GM13977 (cell line): ENCODE measurements at regions not wholly inside any gene's neighbourhood (a gene's known extent, or its start where the extent isn't known, plus 50 kb on each side); places are given as distances from the start of the nearest gene placed in this dataset.

Experiments used
- DNase-seq: peaks from one replicate; pipeline ENCODE4 v3.0.0; 2012; ENCODE audit warnings: low spot score
- CTCF ChIP-seq: IDR thresholded peaks from 2 replicates; pipeline ENCODE4 v1.5.1; 2012; ENCODE audit warnings: mild to moderate bottlenecking, control low read depth; ENCODE audit not compliant: insufficient read depth; ENCODE audit errors: extremely low read depth, missing control alignments
- in situ Hi-C: fragments of 300-500 bp; cut with MboI; formaldehyde crosslinking; loops from one replicate; pipeline ENCODE4 v1.12.0; 2022; ENCODE audit warnings: low sequenced_read_pairs, low pct_unique_long_range_greater_than_20kb, mixed read lengths, inconsistent platforms; ENCODE audit not compliant: unreplicated experiment

GRCh38 chr20:17832236-17832915 lies 132.6 kb downstream of the BANF2 start:
- DNase-seq = no peak
- TF ChIP-seq CTCF = no peak
- in situ Hi-C loops = no loop called here

DNA sequence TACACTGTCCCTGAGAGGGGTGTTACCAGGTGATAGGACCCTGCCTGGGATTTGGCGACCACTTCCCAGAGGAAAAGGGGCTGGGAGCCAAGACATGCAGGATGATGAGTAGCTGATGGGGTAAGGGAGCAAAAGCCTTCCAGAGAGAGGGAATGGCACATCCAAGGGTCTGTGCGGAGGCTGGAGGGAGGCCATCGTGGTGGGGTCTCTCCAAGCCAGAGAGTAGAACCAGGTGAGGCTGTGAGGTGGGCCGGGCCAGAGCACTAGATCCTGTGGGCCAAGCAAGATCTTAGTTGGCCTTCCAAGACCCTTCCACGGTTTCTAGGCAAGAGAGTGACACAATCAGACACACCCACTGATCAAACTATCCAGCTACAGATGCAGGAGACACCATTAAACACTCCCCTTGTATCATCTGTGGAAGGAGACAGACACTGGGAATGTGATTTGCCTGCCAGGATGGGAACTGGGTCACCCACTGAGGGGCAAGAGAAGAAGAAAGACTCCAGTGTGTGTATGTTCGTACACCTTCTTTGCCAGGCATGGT lies 128.9 kb downstream of the BANF2 start:
- TF ChIP-seq CTCF = no peak
- DNase-seq = no peak
- in situ Hi-C loops = no loop called here

GRCh38 chr20:17827759-17828559 lies 128.2 kb downstream of the BANF2 start:
- DNase-seq = no peak
- in situ Hi-C loops = no loop called here
- TF ChIP-seq CTCF = no peak

DNA sequence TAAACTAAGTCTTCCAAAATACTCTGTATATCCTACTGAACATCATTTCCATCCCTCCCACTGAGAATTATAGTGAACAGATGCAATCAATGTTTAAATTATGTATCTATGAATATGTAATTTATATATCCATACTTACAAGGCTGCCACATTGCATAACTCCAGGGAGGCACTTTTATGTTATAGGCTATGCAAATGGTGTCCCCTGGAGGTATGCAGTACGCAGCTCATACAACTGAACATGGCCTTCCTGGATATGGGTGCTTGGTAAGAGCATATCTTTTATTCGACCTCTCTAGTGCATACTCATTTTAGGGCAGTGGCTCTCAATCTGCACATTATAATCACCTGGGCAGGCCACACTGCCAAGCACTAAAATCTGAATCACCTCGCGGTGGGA lies 127.3 kb downstream of the BANF2 start:
- DNase-seq = no peak
- no peak for TF ChIP-seq CTCF
- in situ Hi-C loops = no loop called here

DNA sequence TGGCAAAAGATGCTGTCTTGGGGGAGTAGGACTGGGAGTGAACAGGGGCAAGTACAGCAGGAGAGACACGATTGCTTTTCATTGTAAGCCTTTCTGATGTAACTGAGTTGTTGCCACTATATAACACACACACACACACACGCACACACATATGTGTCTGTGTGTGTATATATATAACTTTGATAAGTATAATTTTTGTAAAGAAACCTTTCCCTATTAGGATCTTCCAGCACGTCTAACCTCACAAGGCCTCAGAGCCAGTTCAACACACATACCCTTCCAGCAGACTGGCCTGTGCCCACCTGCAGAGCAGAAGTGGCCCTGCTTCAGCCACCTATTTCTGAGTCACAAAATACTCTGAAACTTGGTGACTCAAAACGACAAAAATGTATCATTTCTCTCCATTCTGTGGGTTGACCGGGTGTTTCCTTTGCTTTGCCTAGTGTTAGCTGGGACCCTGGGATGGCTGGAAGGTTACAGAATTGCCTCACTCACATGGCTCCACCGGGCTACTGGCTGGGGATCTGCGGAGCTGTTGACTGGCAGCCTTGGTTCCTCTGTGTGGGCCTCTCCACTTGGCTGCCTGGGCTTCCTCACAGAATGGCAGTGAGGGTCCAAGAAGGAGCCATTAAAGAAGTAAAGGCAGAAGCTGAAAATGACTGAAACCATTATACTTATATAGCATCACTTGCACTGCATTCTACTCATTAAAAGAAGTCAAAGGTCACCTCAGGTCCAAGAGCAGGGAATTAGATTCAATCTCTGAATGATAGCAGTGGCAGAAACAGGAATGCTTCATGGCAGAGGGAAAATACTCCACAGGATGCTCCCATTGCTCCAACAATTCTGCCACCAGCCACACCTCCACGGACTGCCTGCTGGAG lies 126.4 kb downstream of the BANF2 start:
- DNase-seq = peak; percentile 85
- no peak for TF ChIP-seq CTCF
- in situ Hi-C loops = no loop called here
